ENCODE measurements at regions not wholly inside any gene's neighbourhood (a gene's known extent, or its start where the extent isn't known, plus 50 kb on each side); places are given as distances from the start of the nearest gene placed in this dataset.

GRCh38 chr6:6823568-6824224 is 235.2 kb downstream of the LY86 start:
- TF ChIP-seq POLR2AphosphoS5 (IDR thresholded peaks at IDR 0.05; ENCODE audit: low read depth, low read length) (no peak), TAF1 (IDR thresholded peaks at IDR 0.05; ENCODE audit: borderline replicate concordance, insufficient read depth, low read length) (no peak), SIN3A (IDR thresholded peaks at IDR 0.05; ENCODE audit: borderline replicate concordance, insufficient read depth, low read length) (no peak), FOXP2 (optimal IDR thresholded peaks at IDR 0.05; ENCODE audit: borderline replicate concordance, extremely low read depth, extremely low read length, insufficient read depth) (no peak), REST (IDR thresholded peaks at IDR 0.05; ENCODE audit: insufficient read depth in 1 of 2, low read depth in 2 of 2, low read length in 2 of 2) (no peak)

DNA sequence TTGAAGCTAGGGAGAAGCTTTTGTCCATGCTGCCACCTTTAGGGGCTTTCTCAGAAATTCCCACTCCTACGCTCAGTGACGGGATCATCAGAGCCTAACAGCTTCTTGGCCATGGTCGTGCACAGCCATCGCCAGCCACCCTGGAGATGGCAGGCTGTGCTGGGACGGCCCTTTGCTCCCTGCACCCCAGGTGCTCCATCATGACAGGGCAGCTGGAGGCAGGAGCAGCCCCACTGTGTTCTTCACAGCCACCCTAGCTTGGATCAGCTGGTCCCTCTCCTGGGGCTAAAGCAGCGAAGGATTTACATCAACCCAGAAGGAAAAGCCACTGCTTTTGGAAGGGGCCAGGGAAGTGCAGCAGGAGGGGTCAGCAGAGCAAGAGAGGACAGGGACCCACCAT is 235.9 kb downstream of the LY86 start:
- no peak for TF ChIP-seq REST (IDR thresholded peaks at IDR 0.05; ENCODE audit: insufficient read depth in 1 of 2, low read depth in 2 of 2, low read length in 2 of 2)
- TF ChIP-seq POLR2AphosphoS5 (IDR thresholded peaks at IDR 0.05; ENCODE audit: low read depth, low read length), result no peak
- TF ChIP-seq TAF1 (IDR thresholded peaks at IDR 0.05; ENCODE audit: borderline replicate concordance, insufficient read depth, low read length), result no peak
- no peak for TF ChIP-seq SIN3A (IDR thresholded peaks at IDR 0.05; ENCODE audit: borderline replicate concordance, insufficient read depth, low read length)
- no peak for TF ChIP-seq FOXP2 (optimal IDR thresholded peaks at IDR 0.05; ENCODE audit: borderline replicate concordance, extremely low read depth, extremely low read length, insufficient read depth)

DNA sequence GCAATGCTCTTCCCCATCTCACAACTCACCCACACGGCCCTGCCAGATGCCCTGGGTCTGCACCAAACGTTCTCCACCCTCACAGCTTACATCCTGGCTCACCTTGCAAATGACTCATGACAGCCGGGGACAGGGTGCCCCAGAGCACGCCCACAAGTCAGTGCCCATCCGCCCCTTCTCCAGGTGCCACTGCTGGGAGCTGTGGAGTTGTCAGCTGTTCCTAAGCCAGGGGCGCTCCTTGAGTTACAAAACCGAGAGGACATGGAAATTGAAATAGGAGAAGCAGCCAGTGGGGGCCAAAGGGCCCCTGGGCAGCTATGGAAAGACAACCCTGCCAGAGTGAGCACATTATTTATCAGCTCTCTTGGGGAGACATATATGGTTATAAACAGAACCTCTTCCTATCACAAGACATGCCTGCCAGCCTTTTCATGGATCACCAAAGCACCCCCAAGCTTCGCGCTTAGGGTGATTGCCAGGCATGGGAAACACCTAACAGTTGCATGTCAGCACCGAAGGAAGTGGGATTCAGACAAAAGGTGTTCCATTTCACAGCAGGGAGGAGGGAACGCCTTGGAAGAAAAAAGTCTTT is 236.8 kb downstream of the LY86 start:
- TF ChIP-seq REST (IDR thresholded peaks at IDR 0.05; ENCODE audit: insufficient read depth in 1 of 2, low read depth in 2 of 2, low read length in 2 of 2), result no peak
- no peak for TF ChIP-seq POLR2AphosphoS5 (IDR thresholded peaks at IDR 0.05; ENCODE audit: low read depth, low read length)
- no peak for TF ChIP-seq FOXP2 (optimal IDR thresholded peaks at IDR 0.05; ENCODE audit: borderline replicate concordance, extremely low read depth, extremely low read length, insufficient read depth)
- no peak for TF ChIP-seq SIN3A (IDR thresholded peaks at IDR 0.05; ENCODE audit: borderline replicate concordance, insufficient read depth, low read length)

DNA sequence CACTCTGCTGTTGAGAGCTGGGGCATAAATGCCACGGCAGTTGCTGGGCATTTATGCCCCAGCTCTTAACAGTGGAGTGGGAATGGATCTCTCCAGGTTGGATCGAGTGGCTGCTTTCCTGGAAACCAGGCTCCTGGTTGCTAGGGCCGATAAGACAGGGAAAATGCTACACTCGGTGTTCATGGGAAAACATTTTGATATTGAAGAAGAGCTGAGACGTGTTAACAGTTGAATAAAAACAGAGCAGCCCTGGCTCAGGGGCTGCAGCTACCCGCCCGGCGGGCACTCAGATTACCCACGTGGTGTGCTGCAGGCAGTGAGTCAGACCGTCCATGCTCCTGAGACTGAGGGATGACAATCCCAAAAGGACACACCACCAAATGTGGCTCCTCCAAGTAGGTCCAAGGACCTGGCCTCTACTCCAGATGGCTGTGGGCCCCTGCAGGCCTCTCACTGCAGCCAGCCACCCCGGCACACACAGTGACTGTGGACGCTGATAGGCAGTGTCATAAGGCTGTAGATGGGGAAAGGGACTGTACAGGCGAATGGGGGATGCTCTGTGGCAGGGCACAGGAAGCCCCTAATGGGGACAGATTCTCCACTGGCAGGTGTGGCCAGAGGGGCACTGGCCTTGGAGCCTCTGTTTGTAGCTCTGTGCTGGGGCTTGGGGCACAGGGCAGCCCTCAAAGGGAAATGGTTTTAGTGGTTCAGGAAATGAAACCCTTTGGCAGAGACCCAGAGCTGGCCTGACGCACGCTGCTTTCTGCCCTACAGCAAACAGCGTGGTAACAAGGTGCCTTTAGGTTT is 237.8 kb downstream of the LY86 start:
- TF ChIP-seq FOXP2 (optimal IDR thresholded peaks at IDR 0.05; ENCODE audit: borderline replicate concordance, extremely low read depth, extremely low read length, insufficient read depth), result no peak

GRCh38 chr6:6826961-6827360 is 238.4 kb downstream of the LY86 start:
- TF ChIP-seq FOXP2 (optimal IDR thresholded peaks at IDR 0.05; ENCODE audit: borderline replicate concordance, extremely low read depth, extremely low read length, insufficient read depth) (no peak), SIN3A (IDR thresholded peaks at IDR 0.05; ENCODE audit: borderline replicate concordance, insufficient read depth, low read length) (no peak), REST (IDR thresholded peaks at IDR 0.05; ENCODE audit: insufficient read depth in 1 of 2, low read depth in 2 of 2, low read length in 2 of 2) (no peak), POLR2AphosphoS5 (IDR thresholded peaks at IDR 0.05; ENCODE audit: low read depth, low read length) (no peak), TAF1 (IDR thresholded peaks at IDR 0.05; ENCODE audit: borderline replicate concordance, insufficient read depth, low read length) (no peak)
